BLaER1 (cell line): ENCODE measurements at regions not wholly inside any gene's neighbourhood (a gene's known extent, or its start where the extent isn't known, plus 50 kb on each side); places are given as distances from the start of the nearest gene placed in this dataset.
"Not testable (repeated sequence)": the region's sequence is repeated elsewhere in the genome, so short reads cannot be mapped to it uniquely, and the experiment has no call there.

ENCODE experiments used
- H3K27ac ChIP-seq: shearing (Covaris generic); formaldehyde crosslinking; 2 replicates; pipeline ENCODE4 v1.8.1; 2022
- H3K27me3 ChIP-seq: shearing (Covaris generic); formaldehyde crosslinking; 2 replicates; pipeline ENCODE4 v1.8.1; 2022
- H3K36me3 ChIP-seq: shearing (Covaris generic); formaldehyde crosslinking; 2 replicates; pipeline ENCODE4 v1.8.1; 2022
- H3K4me1 ChIP-seq: shearing (Covaris generic); formaldehyde crosslinking; 2 replicates; pipeline ENCODE4 v1.8.1; 2022
- H3K4me2 ChIP-seq: shearing (Covaris generic); formaldehyde crosslinking; 2 replicates; pipeline ENCODE4 v1.8.1; 2022
- H3K4me3 ChIP-seq: shearing (Covaris generic); formaldehyde crosslinking; 2 replicates; pipeline ENCODE4 v1.8.1; 2022
- H3K9ac ChIP-seq: shearing (Covaris generic); formaldehyde crosslinking; 2 replicates; pipeline ENCODE4 v1.8.1; 2022
- H3K9me3 ChIP-seq: shearing (Covaris generic); formaldehyde crosslinking; 2 replicates; pipeline ENCODE4 v1.8.1; 2022
- H4K20me1 ChIP-seq: shearing (Covaris generic); formaldehyde crosslinking; 2 replicates; pipeline ENCODE4 v1.8.1; 2022
- Cebpa-rat ChIP-seq: shearing (Covaris generic); IDR thresholded peaks from 2 replicates; pipeline ENCODE4 v1.8.1; 2022

GRCh38 chr14:85188836-85189235 lies 341.1 kb upstream of the FLRT2 start:
- H3K4me1 ChIP-seq = peaks cover 4% of the 10 kb centered on the region; the same call in 1 of the 2 replicates

DNA sequence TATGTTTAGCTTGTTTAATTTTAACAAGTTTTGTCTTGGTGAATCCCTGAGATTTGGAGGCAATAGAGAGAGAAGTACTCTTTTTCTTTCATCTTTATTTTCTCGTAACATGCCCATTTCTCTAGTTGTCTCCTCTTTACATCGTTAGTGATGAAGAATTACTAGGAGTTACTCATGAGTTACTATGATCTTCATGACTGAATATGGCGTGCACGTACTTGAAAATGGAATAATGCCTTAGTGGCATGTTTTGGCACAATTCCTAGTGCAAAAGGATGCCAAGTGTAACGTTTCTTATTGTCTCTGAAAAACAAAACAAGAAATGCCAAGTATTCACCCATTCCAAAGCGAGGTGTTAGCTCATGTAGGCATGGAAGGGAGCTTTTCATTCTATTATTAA lies 340.7 kb upstream of the FLRT2 start:
- not testable (repeated sequence) for H3K27ac ChIP-seq, H3K27me3 ChIP-seq, H3K9me3 ChIP-seq, H3K4me2 ChIP-seq, H3K4me1 ChIP-seq, H4K20me1 ChIP-seq, H3K9ac ChIP-seq, H3K36me3 ChIP-seq, H3K4me3 ChIP-seq

More at GRCh38 chr14:85188836-85189235, 341.1 kb upstream of the FLRT2 start:
- Histone ChIP-seq H3K4me2 (no peak overlapping the region), H3K27ac (no peak overlapping the region), H4K20me1 (no peaks in the 10 kb centered on the region), H3K27me3 (no peaks in the 10 kb centered on the region), H3K36me3 (no peaks in the 10 kb centered on the region), H3K9me3 (no peaks in the 10 kb centered on the region), H3K9ac (no peak overlapping the region), H3K4me3 (no peak overlapping the region)
- no peak for TF ChIP-seq Cebpa-rat

GRCh38 chr14:85190251-85190650 lies 339.7 kb upstream of the FLRT2 start:
- Histone ChIP-seq H3K27me3 (no peaks in the 10 kb centered on the region), H3K4me3 (no peak overlapping the region), H3K36me3 (no peaks in the 10 kb centered on the region), H3K4me1 (peaks cover 4% of the 10 kb centered on the region; the same call in 1 of the 2 replicates), H3K9me3 (no peaks in the 10 kb centered on the region), H3K27ac (no peak overlapping the region), H4K20me1 (no peaks in the 10 kb centered on the region), H3K4me2 (no peak overlapping the region), H3K9ac (no peak overlapping the region)
- no peak for TF ChIP-seq Cebpa-rat

DNA sequence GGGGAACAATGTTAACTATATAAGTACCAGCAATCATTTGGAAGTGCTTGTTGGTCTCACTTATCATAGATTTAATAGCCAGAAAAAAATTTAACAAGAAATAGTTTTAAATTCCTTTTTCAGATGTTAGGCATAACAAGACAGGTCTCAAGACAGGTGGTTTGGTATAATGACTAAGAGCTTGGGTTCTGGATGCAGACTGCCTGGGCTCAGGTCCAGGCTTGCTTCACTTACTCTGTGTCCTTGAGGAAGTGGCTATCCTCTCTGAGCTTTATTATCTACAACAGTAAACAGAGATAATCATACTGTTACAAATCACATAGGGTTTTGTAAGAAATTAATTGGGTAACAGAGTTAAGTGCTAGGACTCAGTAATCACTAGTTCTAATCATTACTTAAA lies 338.0 kb upstream of the FLRT2 start:
- Histone ChIP-seq H4K20me1 (no peaks in the 10 kb centered on the region), H3K4me1 (no peaks in the 10 kb centered on the region)
- no peak for TF ChIP-seq Cebpa-rat

DNA sequence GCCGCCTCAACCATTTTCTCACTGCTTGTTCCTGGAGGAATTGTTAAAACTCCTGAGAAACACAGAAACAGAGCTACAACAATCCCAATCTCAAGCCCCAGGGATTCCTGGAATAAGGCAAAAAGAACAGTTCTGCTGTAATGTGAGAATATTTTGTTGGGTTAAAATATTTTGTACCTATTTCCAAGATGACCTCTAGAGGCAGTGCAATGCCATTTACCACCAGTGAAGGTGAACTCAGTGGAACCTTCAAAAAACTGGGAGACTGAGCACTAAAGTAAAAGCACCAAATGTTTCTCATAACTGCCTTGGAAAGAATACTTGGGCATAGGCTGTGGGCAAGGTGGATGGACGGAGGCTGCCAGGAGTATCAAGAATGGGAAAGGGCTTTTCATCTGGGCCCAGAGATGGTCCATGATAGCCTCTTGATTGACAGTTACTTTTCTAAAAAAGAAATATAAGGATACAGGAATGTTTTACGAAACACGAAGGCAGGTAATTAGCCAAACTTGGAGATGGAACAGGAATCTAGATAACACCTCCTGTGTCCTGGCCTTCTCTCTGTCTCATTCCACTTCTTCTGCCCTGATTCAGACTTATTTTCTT lies 334.0 kb upstream of the FLRT2 start:
- H3K9me3 ChIP-seq = no peaks in the 10 kb centered on the region
- H3K36me3 ChIP-seq = no peaks in the 10 kb centered on the region
- no peak overlapping the region for H3K4me3 ChIP-seq
- H3K27me3 ChIP-seq = no peaks in the 10 kb centered on the region
- H4K20me1 ChIP-seq = no peaks in the 10 kb centered on the region
- H3K9ac ChIP-seq = no peak overlapping the region
- H3K27ac ChIP-seq = no peak overlapping the region
- H3K4me1 ChIP-seq = no peaks in the 10 kb centered on the region
- no peak overlapping the region for H3K4me2 ChIP-seq
- no peak for TF ChIP-seq Cebpa-rat

More for the DNA sequence above, 338.0 kb upstream of the FLRT2 start:
- Histone ChIP-seq H3K27ac (no peak overlapping the region), H3K4me3 (no peak overlapping the region), H3K27me3 (no peaks in the 10 kb centered on the region), H3K9me3 (no peaks in the 10 kb centered on the region), H3K4me2 (no peak overlapping the region), H3K9ac (no peak overlapping the region), H3K36me3 (no peaks in the 10 kb centered on the region)

DNA sequence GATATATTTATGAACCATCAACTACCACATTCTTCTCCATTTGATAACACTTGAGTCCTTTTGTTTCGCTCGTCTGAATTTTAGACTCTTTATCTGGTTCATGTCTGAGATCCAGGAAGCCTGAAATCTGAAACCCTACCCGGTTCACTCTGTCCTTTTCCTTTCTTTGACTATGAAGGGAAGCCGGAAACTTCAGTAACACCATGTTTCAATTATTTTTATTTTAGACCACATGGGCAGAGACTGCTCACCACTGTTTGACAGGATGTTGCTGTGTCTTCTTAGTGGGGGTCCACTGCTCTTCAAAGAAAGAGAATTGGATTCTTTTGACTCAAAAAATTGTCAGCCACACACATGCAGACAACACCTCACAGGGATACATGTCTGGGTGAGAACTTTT lies 331.9 kb upstream of the FLRT2 start:
- no peaks in the 10 kb centered on the region for H3K4me1 ChIP-seq
- no peak overlapping the region for H3K9ac ChIP-seq
- H4K20me1 ChIP-seq = no peaks in the 10 kb centered on the region
- H3K36me3 ChIP-seq = no peaks in the 10 kb centered on the region
- no peak overlapping the region for H3K27ac ChIP-seq
- H3K27me3 ChIP-seq = no peaks in the 10 kb centered on the region
- no peak overlapping the region for H3K4me3 ChIP-seq
- TF ChIP-seq Cebpa-rat = no peak
- H3K9me3 ChIP-seq = no peaks in the 10 kb centered on the region
- H3K4me2 ChIP-seq = no peak overlapping the region

DNA sequence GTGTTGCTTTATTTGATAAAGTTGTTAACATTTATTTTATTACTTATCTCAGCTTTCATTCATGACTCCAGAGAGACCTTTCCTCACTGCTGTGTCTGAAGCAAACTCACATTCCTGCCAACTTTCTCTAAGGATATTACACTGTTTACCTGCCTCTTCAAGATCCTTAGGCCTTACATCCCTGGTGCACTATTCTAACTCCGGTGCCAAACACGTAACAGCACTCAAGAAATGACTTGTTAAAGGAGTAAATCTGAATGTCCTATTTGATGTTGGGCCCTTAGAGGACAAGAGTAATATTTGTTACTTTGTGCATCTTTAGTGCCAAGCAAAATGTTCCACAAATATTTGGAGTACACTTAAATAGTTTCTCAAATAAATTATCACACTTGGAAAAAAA lies 324.1 kb upstream of the FLRT2 start:
- H3K9ac ChIP-seq = no peak overlapping the region
- no peaks in the 10 kb centered on the region for H3K36me3 ChIP-seq
- H4K20me1 ChIP-seq = no peaks in the 10 kb centered on the region
- H3K4me2 ChIP-seq = no peak overlapping the region
- no peak for TF ChIP-seq Cebpa-rat
- no peak overlapping the region for H3K4me3 ChIP-seq
- no peaks in the 10 kb centered on the region for H3K27me3 ChIP-seq
- no peak overlapping the region for H3K27ac ChIP-seq
- no peaks in the 10 kb centered on the region for H3K9me3 ChIP-seq
- H3K4me1 ChIP-seq = no peaks in the 10 kb centered on the region

- no peak for TF ChIP-seq Cebpa-rat
- H3K9ac ChIP-seq = no peak overlapping the region
- H3K4me2 ChIP-seq = no peak overlapping the region
- no peaks in the 10 kb centered on the region for H4K20me1 ChIP-seq
- H3K9me3 ChIP-seq = no peaks in the 10 kb centered on the region
- no peak overlapping the region for H3K27ac ChIP-seq
- H3K4me1 ChIP-seq = no peaks in the 10 kb centered on the region
- no peaks in the 10 kb centered on the region for H3K27me3 ChIP-seq
- H3K36me3 ChIP-seq = no peaks in the 10 kb centered on the region
- H3K4me3 ChIP-seq = no peak overlapping the region
Measured at GRCh38 chr14:85214471-85214870, 315.5 kb upstream of the FLRT2 start.

- H3K27ac ChIP-seq = no peak overlapping the region
- H3K9me3 ChIP-seq = no peaks in the 10 kb centered on the region
- H3K9ac ChIP-seq = no peak overlapping the region
- no peaks in the 10 kb centered on the region for H4K20me1 ChIP-seq
- TF ChIP-seq Cebpa-rat = no peak
- H3K4me3 ChIP-seq = no peak overlapping the region
- no peaks in the 10 kb centered on the region for H3K36me3 ChIP-seq
- H3K27me3 ChIP-seq = no peaks in the 10 kb centered on the region
- H3K4me1 ChIP-seq = no peaks in the 10 kb centered on the region
- no peak overlapping the region for H3K4me2 ChIP-seq
Measured at GRCh38 chr14:85217412-85217811, 312.5 kb upstream of the FLRT2 start.

DNA sequence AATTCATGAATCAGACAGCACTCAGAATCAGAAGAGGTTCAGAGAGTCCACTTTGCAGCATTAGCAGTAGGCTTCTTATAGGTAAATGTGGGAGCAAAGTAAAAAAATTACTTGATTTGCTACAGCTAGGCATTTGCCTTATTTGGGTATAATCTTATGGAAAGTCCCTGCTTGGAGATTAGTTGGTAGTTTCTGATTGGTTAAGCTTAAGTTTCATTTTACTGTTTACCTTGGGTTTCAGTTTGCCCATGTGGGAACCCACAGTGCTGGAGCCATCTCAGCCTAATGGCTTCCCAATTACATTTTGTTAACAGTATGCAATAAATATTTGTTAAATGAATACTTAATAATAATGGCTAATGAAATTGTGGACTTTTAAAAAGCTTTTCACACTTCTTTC lies 311.0 kb upstream of the FLRT2 start:
- no peaks in the 10 kb centered on the region for H3K4me1 ChIP-seq
- H3K27me3 ChIP-seq = no peaks in the 10 kb centered on the region
- H4K20me1 ChIP-seq = no peaks in the 10 kb centered on the region
- H3K4me2 ChIP-seq = no peak overlapping the region
- TF ChIP-seq Cebpa-rat = no peak
- no peak overlapping the region for H3K27ac ChIP-seq
- H3K36me3 ChIP-seq = no peaks in the 10 kb centered on the region
- no peaks in the 10 kb centered on the region for H3K9me3 ChIP-seq
- no peak overlapping the region for H3K9ac ChIP-seq
- H3K4me3 ChIP-seq = no peak overlapping the region

GRCh38 chr14:85221832-85222231 lies 308.1 kb upstream of the FLRT2 start:
- no peaks in the 10 kb centered on the region for H3K36me3 ChIP-seq
- no peaks in the 10 kb centered on the region for H3K4me1 ChIP-seq
- TF ChIP-seq Cebpa-rat = no peak
- no peaks in the 10 kb centered on the region for H3K27me3 ChIP-seq
- H3K9ac ChIP-seq = no peak overlapping the region
- H3K9me3 ChIP-seq = no peaks in the 10 kb centered on the region
- H3K27ac ChIP-seq = no peak overlapping the region
- H3K4me2 ChIP-seq = no peak overlapping the region
- H4K20me1 ChIP-seq = no peaks in the 10 kb centered on the region
- no peak overlapping the region for H3K4me3 ChIP-seq
